ENCODE measurements at regions not wholly inside any gene's neighbourhood (a gene's known extent, or its start where the extent isn't known, plus 50 kb on each side); places are given as distances from the start of the nearest gene placed in this dataset.
"Not testable (repeated sequence)": the region's sequence is repeated elsewhere in the genome, so short reads cannot be mapped to it uniquely, and the experiment has no call there.

- Histone ChIP-seq H3K79me2 (no peaks in the 10 kb centered on the region), H3K36me3 (replicated peaks; ENCODE audit: insufficient read depth, low read depth) (no peaks in the 10 kb centered on the region), H2AFZ (no peak overlapping the region), H3K9me2 (replicated peaks; ENCODE audit: insufficient read depth) (no peaks in the 10 kb centered on the region), H3K4me1 (ENCODE audit: insufficient read depth) (no peaks in the 10 kb centered on the region), H3K4me3 (no peak overlapping the region), H3K27ac (no peak overlapping the region), H3K27me3 (no peaks in the 10 kb centered on the region), H3K4me2 (no peak overlapping the region), H3K9me3 (ENCODE audit: low read depth) (no peaks in the 10 kb centered on the region), H4K20me1 (ENCODE audit: insufficient read depth, poor library complexity, severe bottlenecking) (no peaks in the 10 kb centered on the region)
- WGBS (ENCODE audit: low lambda C conversion rate, missing lambda C conversion rate), result 57% methylated on average over 2 of the region's 2 CpGs
- TF ChIP-seq, protein P1, sequence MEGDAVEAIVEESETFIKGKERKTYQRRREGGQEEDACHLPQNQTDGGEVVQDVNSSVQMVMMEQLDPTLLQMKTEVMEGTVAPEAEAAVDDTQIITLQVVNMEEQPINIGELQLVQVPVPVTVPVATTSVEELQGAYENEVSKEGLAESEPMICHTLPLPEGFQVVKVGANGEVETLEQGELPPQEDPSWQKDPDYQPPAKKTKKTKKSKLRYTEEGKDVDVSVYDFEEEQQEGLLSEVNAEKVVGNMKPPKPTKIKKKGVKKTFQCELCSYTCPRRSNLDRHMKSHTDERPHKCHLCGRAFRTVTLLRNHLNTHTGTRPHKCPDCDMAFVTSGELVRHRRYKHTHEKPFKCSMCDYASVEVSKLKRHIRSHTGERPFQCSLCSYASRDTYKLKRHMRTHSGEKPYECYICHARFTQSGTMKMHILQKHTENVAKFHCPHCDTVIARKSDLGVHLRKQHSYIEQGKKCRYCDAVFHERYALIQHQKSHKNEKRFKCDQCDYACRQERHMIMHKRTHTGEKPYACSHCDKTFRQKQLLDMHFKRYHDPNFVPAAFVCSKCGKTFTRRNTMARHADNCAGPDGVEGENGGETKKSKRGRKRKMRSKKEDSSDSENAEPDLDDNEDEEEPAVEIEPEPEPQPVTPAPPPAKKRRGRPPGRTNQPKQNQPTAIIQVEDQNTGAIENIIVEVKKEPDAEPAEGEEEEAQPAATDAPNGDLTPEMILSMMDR (IDR thresholded peaks at IDR 0.05; ENCODE audit: poor library complexity), result no peak
- TF ChIP-seq EZH2phosphoT487 (IDR thresholded peaks at IDR 0.05; ENCODE audit: low read depth, severe bottlenecking, unreplicated experiment) (no peak), EZH2 (IDR thresholded peaks at IDR 0.05; ENCODE audit: borderline replicate concordance) (no peak)
- DNase-seq (ENCODE audit: low spot score), result no peak
These were observed 63.3 kb downstream of the POU4F1 start for GRCh38 chr13:78540058-78540457.

GRCh38 chr13:78526044-78526443, 77.3 kb downstream of the POU4F1 start:
- not testable (repeated sequence) for H3K79me2 ChIP-seq; H3K36me3 ChIP-seq (replicated peaks; ENCODE audit: insufficient read depth, low read depth); H2AFZ ChIP-seq; H3K27ac ChIP-seq; H3K9me3 ChIP-seq (ENCODE audit: low read depth); H3K4me1 ChIP-seq (ENCODE audit: insufficient read depth); H3K9me2 ChIP-seq (replicated peaks; ENCODE audit: insufficient read depth); H4K20me1 ChIP-seq (ENCODE audit: insufficient read depth, poor library complexity, severe bottlenecking); H3K4me3 ChIP-seq; DNase-seq (ENCODE audit: low spot score); H3K4me2 ChIP-seq; H3K27me3 ChIP-seq
- WGBS (ENCODE audit: low lambda C conversion rate, missing lambda C conversion rate), result 92% methylated on average over 8 of the region's 8 CpGs

- H3K4me2 ChIP-seq, result no peak overlapping the region
- no peaks in the 10 kb centered on the region for H4K20me1 ChIP-seq (ENCODE audit: insufficient read depth, poor library complexity, severe bottlenecking)
- no peaks in the 10 kb centered on the region for H3K27me3 ChIP-seq
- no peaks in the 10 kb centered on the region for H3K9me3 ChIP-seq (ENCODE audit: low read depth)
- no peaks in the 10 kb centered on the region for H3K9me2 ChIP-seq (replicated peaks; ENCODE audit: insufficient read depth)
- no peak overlapping the region for H3K4me3 ChIP-seq
- DNase-seq (ENCODE audit: low spot score), result no peak
- no peaks in the 10 kb centered on the region for H3K79me2 ChIP-seq
- no peak overlapping the region for H3K27ac ChIP-seq
- no peak overlapping the region for H2AFZ ChIP-seq
- no peaks in the 10 kb centered on the region for H3K36me3 ChIP-seq (replicated peaks; ENCODE audit: insufficient read depth, low read depth)
- no peaks in the 10 kb centered on the region for H3K4me1 ChIP-seq (ENCODE audit: insufficient read depth)
- WGBS (ENCODE audit: low lambda C conversion rate, missing lambda C conversion rate), result 67% methylated on average over 1 of the region's 1 CpG
- TF ChIP-seq EZH2 (IDR thresholded peaks at IDR 0.05; ENCODE audit: borderline replicate concordance), result no peak
- TF ChIP-seq, protein P1 (IDR thresholded peaks at IDR 0.05; ENCODE audit: poor library complexity), result no peak
- no peak for TF ChIP-seq EZH2phosphoT487 (IDR thresholded peaks at IDR 0.05; ENCODE audit: low read depth, severe bottlenecking, unreplicated experiment)
These were observed 78.4 kb downstream of the POU4F1 start for GRCh38 chr13:78524936-78525335.

DNA sequence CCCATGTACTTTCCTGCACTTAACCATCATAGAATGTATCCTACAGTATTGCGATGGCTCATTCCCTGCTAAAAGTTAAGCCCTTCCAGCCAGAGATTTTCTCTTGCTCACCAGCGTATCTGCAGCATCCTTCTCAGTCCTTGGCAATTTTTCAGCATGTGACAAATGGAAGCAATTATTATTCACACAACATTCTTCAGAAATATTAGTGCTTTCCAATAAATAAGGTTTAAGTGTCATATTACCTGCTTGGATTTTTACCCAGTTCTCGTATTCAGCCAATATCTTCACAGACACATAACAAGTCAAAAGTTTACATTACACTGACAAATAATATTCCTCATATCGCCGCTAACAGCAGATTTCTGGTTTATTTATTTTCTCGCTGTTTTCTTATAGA, 82.3 kb downstream of the POU4F1 start:
- H3K27me3 ChIP-seq, result no peaks in the 10 kb centered on the region
- no peaks in the 10 kb centered on the region for H4K20me1 ChIP-seq (ENCODE audit: insufficient read depth, poor library complexity, severe bottlenecking)
- no peaks in the 10 kb centered on the region for H3K9me3 ChIP-seq (ENCODE audit: low read depth)
- H3K27ac ChIP-seq, result no peak overlapping the region
- 75% methylated on average over 6 of the region's 6 CpGs for WGBS (ENCODE audit: low lambda C conversion rate, missing lambda C conversion rate)
- no peak for DNase-seq (ENCODE audit: low spot score)
- H3K9me2 ChIP-seq (replicated peaks; ENCODE audit: insufficient read depth), result no peaks in the 10 kb centered on the region
- no peak overlapping the region for H3K4me2 ChIP-seq
- no peak overlapping the region for H3K4me3 ChIP-seq
- H3K79me2 ChIP-seq, result no peaks in the 10 kb centered on the region
- H2AFZ ChIP-seq, result no peak overlapping the region
- no peaks in the 10 kb centered on the region for H3K4me1 ChIP-seq (ENCODE audit: insufficient read depth)
- TF ChIP-seq, protein P1 (IDR thresholded peaks at IDR 0.05; ENCODE audit: poor library complexity), result no peak
- no peak for TF ChIP-seq EZH2 (IDR thresholded peaks at IDR 0.05; ENCODE audit: borderline replicate concordance)
- TF ChIP-seq EZH2phosphoT487 (IDR thresholded peaks at IDR 0.05; ENCODE audit: low read depth, severe bottlenecking, unreplicated experiment), result no peak
- H3K36me3 ChIP-seq (replicated peaks; ENCODE audit: insufficient read depth, low read depth), result no peaks in the 10 kb centered on the region

Measured in hepatocyte (in vitro differentiated cells).